ENCODE measurements at regions not wholly inside any gene's neighbourhood (a gene's known extent, or its start where the extent isn't known, plus 50 kb on each side); places are given as distances from the start of the nearest gene placed in this dataset.

DNA sequence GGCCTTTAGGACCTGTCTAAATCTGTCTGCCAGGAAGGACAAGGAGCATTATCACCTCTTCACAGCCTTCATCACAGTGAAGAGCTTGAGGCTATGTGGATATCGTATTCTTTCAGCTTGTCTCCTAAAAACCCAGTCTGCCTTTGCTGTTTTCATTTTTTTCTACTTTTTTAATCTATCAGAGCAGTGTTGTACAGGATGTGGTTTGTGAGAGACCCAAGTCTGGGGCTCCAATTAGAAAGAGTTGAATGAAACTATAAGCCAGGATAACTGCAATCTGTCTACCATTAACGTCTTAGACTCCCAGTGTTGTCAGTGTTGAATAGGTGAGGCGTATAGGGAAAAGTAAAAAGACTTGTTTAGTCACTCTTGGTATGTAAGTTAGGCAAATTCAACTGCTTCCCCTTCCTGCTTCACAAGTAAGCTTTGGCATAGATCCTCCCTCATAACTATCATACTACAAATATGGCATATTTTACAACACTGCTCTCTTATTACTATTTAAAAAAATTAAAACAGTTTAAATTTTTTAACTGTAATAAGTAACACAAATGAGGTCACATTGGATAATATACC, 1225.8 kb upstream of the PRMT6 start:
- no peaks in the 10 kb centered on the region for H4K20me1 ChIP-seq (ENCODE audit: control insufficient read depth, insufficient read depth)
- CTCF ChIA-PET, result no interaction called here
- no peak overlapping the region for H3K9ac ChIP-seq (ENCODE audit: control insufficient read depth, insufficient read depth, low read length)
- no TSS peak for BruUV-seq (replicated peaks)
- H3K4me2 ChIP-seq (ENCODE audit: control insufficient read depth, insufficient read depth), result no peak overlapping the region
- FAIRE-seq (no peak), ATAC-seq (no peak), DNase-seq (ENCODE audit: low read depth, low spot score) (no peak)
- H3K27ac ChIP-seq (ENCODE audit: control insufficient read depth, insufficient read depth), result no peak overlapping the region
- SMC1A ChIA-PET (ENCODE audit: uncharacterized antibody, unreplicated experiment), result no interaction called here
- H3K79me2 ChIP-seq (ENCODE audit: control insufficient read depth, insufficient read depth, low read length), result no peaks in the 10 kb centered on the region
- no peaks in the 10 kb centered on the region for H3K36me3 ChIP-seq (ENCODE audit: control insufficient read depth in 2 of 2, insufficient read depth in 2 of 2, low read length in 1 of 2)
- RAD21 ChIA-PET (ENCODE audit: unreplicated experiment), result no interaction called here
- H3K9me3 ChIP-seq (replicated peaks; ENCODE audit: control insufficient read depth, insufficient read depth, low read length), result no peaks in the 10 kb centered on the region
- WGBS (ENCODE audit: insufficient coverage, insufficient replicate concordance, low lambda C conversion rate, missing lambda C conversion rate), result 0% methylated on average over 3 of the region's 3 CpGs
- POLR2A ChIA-PET, result no interaction called here
- H3K4me3 ChIP-seq, result no peak overlapping the region
- in situ Hi-C loops (cut with MboI) (no loop called here), intact Hi-C loops (cut with micrococcal nuclease; ENCODE audit: unreplicated experiment) (no loop called here)
- H3K27me3 ChIP-seq (replicated peaks in 1 of 2; ENCODE audit: control insufficient read depth in 2 of 2, insufficient read depth in 2 of 2, low read length in 1 of 2), result no peaks in the 10 kb centered on the region
- H2AFZ ChIP-seq (ENCODE audit: control insufficient read depth, low read depth, low read length), result no peak overlapping the region
- no peaks in the 10 kb centered on the region for H3K4me1 ChIP-seq (ENCODE audit: control insufficient read depth, insufficient read depth, low read length)
- TF ChIP-seq RCOR1 (conservative IDR thresholded peaks at IDR 0.05; ENCODE audit: low read depth, low read length), result no peak
- no peak for TF ChIP-seq JUNB (IDR thresholded peaks at IDR 0.05)
- TF ChIP-seq MTA3 (IDR thresholded peaks at IDR 0.05; ENCODE audit: borderline replicate concordance, low read length), result no peak
- no peak for TF ChIP-seq KDM1A (IDR thresholded peaks at IDR 0.05; ENCODE audit: borderline replicate concordance)
- TF ChIP-seq, protein P1, sequence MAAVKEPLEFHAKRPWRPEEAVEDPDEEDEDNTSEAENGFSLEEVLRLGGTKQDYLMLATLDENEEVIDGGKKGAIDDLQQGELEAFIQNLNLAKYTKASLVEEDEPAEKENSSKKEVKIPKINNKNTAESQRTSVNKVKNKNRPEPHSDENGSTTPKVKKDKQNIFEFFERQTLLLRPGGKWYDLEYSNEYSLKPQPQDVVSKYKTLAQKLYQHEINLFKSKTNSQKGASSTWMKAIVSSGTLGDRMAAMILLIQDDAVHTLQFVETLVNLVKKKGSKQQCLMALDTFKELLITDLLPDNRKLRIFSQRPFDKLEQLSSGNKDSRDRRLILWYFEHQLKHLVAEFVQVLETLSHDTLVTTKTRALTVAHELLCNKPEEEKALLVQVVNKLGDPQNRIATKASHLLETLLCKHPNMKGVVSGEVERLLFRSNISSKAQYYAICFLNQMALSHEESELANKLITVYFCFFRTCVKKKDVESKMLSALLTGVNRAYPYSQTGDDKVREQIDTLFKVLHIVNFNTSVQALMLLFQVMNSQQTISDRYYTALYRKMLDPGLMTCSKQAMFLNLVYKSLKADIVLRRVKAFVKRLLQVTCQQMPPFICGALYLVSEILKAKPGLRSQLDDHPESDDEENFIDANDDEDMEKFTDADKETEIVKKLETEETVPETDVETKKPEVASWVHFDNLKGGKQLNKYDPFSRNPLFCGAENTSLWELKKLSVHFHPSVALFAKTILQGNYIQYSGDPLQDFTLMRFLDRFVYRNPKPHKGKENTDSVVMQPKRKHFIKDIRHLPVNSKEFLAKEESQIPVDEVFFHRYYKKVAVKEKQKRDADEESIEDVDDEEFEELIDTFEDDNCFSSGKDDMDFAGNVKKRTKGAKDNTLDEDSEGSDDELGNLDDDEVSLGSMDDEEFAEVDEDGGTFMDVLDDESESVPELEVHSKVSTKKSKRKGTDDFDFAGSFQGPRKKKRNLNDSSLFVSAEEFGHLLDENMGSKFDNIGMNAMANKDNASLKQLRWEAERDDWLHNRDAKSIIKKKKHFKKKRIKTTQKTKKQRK (IDR thresholded peaks at IDR 0.05; ENCODE audit: low read depth, low read length), result no peak
- TF ChIP-seq, protein P2, sequence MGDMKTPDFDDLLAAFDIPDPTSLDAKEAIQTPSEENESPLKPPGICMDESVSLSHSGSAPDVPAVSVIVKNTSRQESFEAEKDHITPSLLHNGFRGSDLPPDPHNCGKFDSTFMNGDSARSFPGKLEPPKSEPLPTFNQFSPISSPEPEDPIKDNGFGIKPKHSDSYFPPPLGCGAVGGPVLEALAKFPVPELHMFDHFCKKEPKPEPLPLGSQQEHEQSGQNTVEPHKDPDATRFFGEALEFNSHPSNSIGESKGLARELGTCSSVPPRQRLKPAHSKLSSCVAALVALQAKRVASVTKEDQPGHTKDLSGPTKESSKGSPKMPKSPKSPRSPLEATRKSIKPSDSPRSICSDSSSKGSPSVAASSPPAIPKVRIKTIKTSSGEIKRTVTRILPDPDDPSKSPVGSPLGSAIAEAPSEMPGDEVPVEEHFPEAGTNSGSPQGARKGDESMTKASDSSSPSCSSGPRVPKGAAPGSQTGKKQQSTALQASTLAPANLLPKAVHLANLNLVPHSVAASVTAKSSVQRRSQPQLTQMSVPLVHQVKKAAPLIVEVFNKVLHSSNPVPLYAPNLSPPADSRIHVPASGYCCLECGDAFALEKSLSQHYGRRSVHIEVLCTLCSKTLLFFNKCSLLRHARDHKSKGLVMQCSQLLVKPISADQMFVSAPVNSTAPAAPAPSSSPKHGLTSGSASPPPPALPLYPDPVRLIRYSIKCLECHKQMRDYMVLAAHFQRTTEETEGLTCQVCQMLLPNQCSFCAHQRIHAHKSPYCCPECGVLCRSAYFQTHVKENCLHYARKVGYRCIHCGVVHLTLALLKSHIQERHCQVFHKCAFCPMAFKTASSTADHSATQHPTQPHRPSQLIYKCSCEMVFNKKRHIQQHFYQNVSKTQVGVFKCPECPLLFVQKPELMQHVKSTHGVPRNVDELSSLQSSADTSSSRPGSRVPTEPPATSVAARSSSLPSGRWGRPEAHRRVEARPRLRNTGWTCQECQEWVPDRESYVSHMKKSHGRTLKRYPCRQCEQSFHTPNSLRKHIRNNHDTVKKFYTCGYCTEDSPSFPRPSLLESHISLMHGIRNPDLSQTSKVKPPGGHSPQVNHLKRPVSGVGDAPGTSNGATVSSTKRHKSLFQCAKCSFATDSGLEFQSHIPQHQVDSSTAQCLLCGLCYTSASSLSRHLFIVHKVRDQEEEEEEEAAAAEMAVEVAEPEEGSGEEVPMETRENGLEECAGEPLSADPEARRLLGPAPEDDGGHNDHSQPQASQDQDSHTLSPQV (IDR thresholded peaks at IDR 0.05), result no peak
- TF ChIP-seq, protein P3, sequence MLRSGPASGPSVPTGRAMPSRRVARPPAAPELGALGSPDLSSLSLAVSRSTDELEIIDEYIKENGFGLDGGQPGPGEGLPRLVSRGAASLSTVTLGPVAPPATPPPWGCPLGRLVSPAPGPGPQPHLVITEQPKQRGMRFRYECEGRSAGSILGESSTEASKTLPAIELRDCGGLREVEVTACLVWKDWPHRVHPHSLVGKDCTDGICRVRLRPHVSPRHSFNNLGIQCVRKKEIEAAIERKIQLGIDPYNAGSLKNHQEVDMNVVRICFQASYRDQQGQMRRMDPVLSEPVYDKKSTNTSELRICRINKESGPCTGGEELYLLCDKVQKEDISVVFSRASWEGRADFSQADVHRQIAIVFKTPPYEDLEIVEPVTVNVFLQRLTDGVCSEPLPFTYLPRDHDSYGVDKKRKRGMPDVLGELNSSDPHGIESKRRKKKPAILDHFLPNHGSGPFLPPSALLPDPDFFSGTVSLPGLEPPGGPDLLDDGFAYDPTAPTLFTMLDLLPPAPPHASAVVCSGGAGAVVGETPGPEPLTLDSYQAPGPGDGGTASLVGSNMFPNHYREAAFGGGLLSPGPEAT (IDR thresholded peaks at IDR 0.05; ENCODE audit: low read depth), result no peak
- no peak for TF ChIP-seq HDAC6 (IDR thresholded peaks at IDR 0.05; ENCODE audit: unreplicated experiment)
- TF ChIP-seq ZNF274 (IDR thresholded peaks at IDR 0.05; ENCODE audit: insufficient read depth, insufficient read length), result no peak
- TF ChIP-seq, protein P4, sequence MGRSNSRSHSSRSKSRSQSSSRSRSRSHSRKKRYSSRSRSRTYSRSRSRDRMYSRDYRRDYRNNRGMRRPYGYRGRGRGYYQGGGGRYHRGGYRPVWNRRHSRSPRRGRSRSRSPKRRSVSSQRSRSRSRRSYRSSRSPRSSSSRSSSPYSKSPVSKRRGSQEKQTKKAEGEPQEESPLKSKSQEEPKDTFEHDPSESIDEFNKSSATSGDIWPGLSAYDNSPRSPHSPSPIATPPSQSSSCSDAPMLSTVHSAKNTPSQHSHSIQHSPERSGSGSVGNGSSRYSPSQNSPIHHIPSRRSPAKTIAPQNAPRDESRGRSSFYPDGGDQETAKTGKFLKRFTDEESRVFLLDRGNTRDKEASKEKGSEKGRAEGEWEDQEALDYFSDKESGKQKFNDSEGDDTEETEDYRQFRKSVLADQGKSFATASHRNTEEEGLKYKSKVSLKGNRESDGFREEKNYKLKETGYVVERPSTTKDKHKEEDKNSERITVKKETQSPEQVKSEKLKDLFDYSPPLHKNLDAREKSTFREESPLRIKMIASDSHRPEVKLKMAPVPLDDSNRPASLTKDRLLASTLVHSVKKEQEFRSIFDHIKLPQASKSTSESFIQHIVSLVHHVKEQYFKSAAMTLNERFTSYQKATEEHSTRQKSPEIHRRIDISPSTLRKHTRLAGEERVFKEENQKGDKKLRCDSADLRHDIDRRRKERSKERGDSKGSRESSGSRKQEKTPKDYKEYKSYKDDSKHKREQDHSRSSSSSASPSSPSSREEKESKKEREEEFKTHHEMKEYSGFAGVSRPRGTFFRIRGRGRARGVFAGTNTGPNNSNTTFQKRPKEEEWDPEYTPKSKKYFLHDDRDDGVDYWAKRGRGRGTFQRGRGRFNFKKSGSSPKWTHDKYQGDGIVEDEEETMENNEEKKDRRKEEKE (IDR thresholded peaks at IDR 0.05), result no peak
- no peak for TF ChIP-seq RELA (IDR thresholded peaks at IDR 0.05; ENCODE audit: borderline replicate concordance, partially characterized antibody)
- TF ChIP-seq NBN (IDR thresholded peaks at IDR 0.05), result no peak
- TF ChIP-seq ZZZ3 (IDR thresholded peaks at IDR 0.05; ENCODE audit: control insufficient read depth, insufficient read length, low read depth), result no peak
- no peak for TF ChIP-seq CHD1 (IDR thresholded peaks at IDR 0.05; ENCODE audit: low read depth, low read length)

All from GM12878 (cell line).